ENCODE measurements at regions not wholly inside any gene's neighbourhood (a gene's known extent, or its start where the extent isn't known, plus 50 kb on each side); places are given as distances from the start of the nearest gene placed in this dataset.
"Not testable (repeated sequence)": the region's sequence is repeated elsewhere in the genome, so short reads cannot be mapped to it uniquely, and the experiment has no call there.

GRCh38 chr6:14417377-14417776, 299.8 kb downstream of the CD83 start:
- H3K4me3 ChIP-seq (ENCODE audit: insufficient read depth, low read depth, low read length), result no peak overlapping the region
- no peak for DNase-seq (ENCODE audit: low read depth)
- Mint-ChIP-seq H3K36me3 (ENCODE audit: low read depth, unreplicated experiment) (no peaks in the 10 kb centered on the region), H3K9me3 (ENCODE audit: unreplicated experiment) (peaks cover 1% of the 10 kb centered on the region), H3K27me3 (ENCODE audit: low read depth, unreplicated experiment) (no peaks in the 10 kb centered on the region), H3K4me1 (ENCODE audit: low read depth, unreplicated experiment) (no peaks in the 10 kb centered on the region), H3K27ac (ENCODE audit: unreplicated experiment) (no peak overlapping the region), H3K4me3 (ENCODE audit: unreplicated experiment) (no peak overlapping the region)
- no peak overlapping the region for H2AFZ ChIP-seq (ENCODE audit: low read depth, low read length)
- H3K4me1 ChIP-seq (ENCODE audit: insufficient read depth, low read length), result no peaks in the 10 kb centered on the region
- no peak overlapping the region for H3K4me2 ChIP-seq (ENCODE audit: low read length)
- no peak overlapping the region for H3K27ac ChIP-seq (ENCODE audit: low read depth, low read length)
- H3K36me3 ChIP-seq (ENCODE audit: insufficient read depth, low read length), result no peaks in the 10 kb centered on the region
- no peaks in the 10 kb centered on the region for H3K9me3 ChIP-seq (ENCODE audit: insufficient read depth, low read depth, low read length)
- no peaks in the 10 kb centered on the region for H3K27me3 ChIP-seq (ENCODE audit: insufficient read depth, low read length)
- TF ChIP-seq, protein P1, sequence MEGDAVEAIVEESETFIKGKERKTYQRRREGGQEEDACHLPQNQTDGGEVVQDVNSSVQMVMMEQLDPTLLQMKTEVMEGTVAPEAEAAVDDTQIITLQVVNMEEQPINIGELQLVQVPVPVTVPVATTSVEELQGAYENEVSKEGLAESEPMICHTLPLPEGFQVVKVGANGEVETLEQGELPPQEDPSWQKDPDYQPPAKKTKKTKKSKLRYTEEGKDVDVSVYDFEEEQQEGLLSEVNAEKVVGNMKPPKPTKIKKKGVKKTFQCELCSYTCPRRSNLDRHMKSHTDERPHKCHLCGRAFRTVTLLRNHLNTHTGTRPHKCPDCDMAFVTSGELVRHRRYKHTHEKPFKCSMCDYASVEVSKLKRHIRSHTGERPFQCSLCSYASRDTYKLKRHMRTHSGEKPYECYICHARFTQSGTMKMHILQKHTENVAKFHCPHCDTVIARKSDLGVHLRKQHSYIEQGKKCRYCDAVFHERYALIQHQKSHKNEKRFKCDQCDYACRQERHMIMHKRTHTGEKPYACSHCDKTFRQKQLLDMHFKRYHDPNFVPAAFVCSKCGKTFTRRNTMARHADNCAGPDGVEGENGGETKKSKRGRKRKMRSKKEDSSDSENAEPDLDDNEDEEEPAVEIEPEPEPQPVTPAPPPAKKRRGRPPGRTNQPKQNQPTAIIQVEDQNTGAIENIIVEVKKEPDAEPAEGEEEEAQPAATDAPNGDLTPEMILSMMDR (IDR thresholded peaks at IDR 0.05; ENCODE audit: insufficient read depth, low read depth, low read length), result no peak
- TF ChIP-seq EZH2 (IDR thresholded peaks at IDR 0.05; ENCODE audit: insufficient read depth, low read length), result no peak
- no peaks in the 10 kb centered on the region for H3K79me2 ChIP-seq (ENCODE audit: insufficient read depth, low read length)
- FAIRE-seq, result no peak
- no peak overlapping the region for H3K9ac ChIP-seq (ENCODE audit: low read length)
- no peaks in the 10 kb centered on the region for H4K20me1 ChIP-seq (ENCODE audit: insufficient read depth, low read length)

GRCh38 chr6:14419224-14419623, 301.7 kb downstream of the CD83 start:
- H3K9ac ChIP-seq (ENCODE audit: low read length); H3K36me3 ChIP-seq (ENCODE audit: insufficient read depth, low read length); DNase-seq (ENCODE audit: low read depth); H3K4me3 ChIP-seq (ENCODE audit: insufficient read depth, low read depth, low read length); FAIRE-seq; H3K4me1 ChIP-seq (ENCODE audit: insufficient read depth, low read length); H3K27ac ChIP-seq (ENCODE audit: low read depth, low read length); H3K9me3 Mint-ChIP-seq (ENCODE audit: unreplicated experiment); H4K20me1 ChIP-seq (ENCODE audit: insufficient read depth, low read length); H3K4me2 ChIP-seq (ENCODE audit: low read length); H3K27me3 Mint-ChIP-seq (ENCODE audit: low read depth, unreplicated experiment); H3K4me3 Mint-ChIP-seq (ENCODE audit: unreplicated experiment); H3K36me3 Mint-ChIP-seq (ENCODE audit: low read depth, unreplicated experiment); H3K79me2 ChIP-seq (ENCODE audit: insufficient read depth, low read length); H3K27me3 ChIP-seq (ENCODE audit: insufficient read depth, low read length); H3K9me3 ChIP-seq (ENCODE audit: insufficient read depth, low read depth, low read length); H3K27ac Mint-ChIP-seq (ENCODE audit: unreplicated experiment); H3K4me1 Mint-ChIP-seq (ENCODE audit: low read depth, unreplicated experiment); H2AFZ ChIP-seq (ENCODE audit: low read depth, low read length): not testable (repeated sequence)

DNA sequence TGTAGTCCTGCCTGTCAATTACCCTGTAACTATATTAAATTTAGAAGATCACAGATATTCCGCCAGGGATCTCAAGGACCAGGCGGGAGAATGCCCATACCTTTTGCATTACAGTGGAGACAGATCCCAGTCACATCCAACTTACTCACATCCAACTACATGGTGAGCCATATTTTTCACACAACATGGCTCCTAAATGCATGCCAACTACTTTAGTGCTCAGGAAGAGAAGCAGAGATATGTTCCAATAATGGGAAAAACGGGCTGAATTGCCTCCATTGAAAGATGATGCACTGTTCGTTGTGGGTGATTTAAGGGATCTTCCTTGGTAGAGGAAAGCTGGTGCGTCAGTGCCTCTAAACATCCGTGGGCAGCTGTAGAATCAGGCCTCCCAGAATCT, 304.5 kb downstream of the CD83 start:
- Mint-ChIP-seq H3K4me3 (ENCODE audit: unreplicated experiment) (no peak overlapping the region), H3K4me1 (ENCODE audit: low read depth, unreplicated experiment) (no peaks in the 10 kb centered on the region), H3K9me3 (ENCODE audit: unreplicated experiment) (peaks cover 1% of the 10 kb centered on the region), H3K36me3 (ENCODE audit: low read depth, unreplicated experiment) (no peaks in the 10 kb centered on the region), H3K27ac (ENCODE audit: unreplicated experiment) (no peak overlapping the region), H3K27me3 (ENCODE audit: low read depth, unreplicated experiment) (peaks cover 6% of the 10 kb centered on the region)
- DNase-seq (ENCODE audit: low read depth) (no peak), FAIRE-seq (no peak)
- Histone ChIP-seq H4K20me1 (ENCODE audit: insufficient read depth, low read length) (no peaks in the 10 kb centered on the region), H3K4me3 (ENCODE audit: insufficient read depth, low read depth, low read length) (no peak overlapping the region), H3K9me3 (ENCODE audit: insufficient read depth, low read depth, low read length) (no peaks in the 10 kb centered on the region), H3K4me2 (ENCODE audit: low read length) (no peak overlapping the region), H3K27me3 (ENCODE audit: insufficient read depth, low read length) (no peaks in the 10 kb centered on the region), H3K27ac (ENCODE audit: low read depth, low read length) (no peak overlapping the region), H3K9ac (ENCODE audit: low read length) (no peak overlapping the region), H3K36me3 (ENCODE audit: insufficient read depth, low read length) (no peaks in the 10 kb centered on the region), H2AFZ (ENCODE audit: low read depth, low read length) (no peak overlapping the region), H3K79me2 (ENCODE audit: insufficient read depth, low read length) (no peaks in the 10 kb centered on the region), H3K4me1 (ENCODE audit: insufficient read depth, low read length) (no peaks in the 10 kb centered on the region)
- no peak for TF ChIP-seq EZH2 (IDR thresholded peaks at IDR 0.05; ENCODE audit: insufficient read depth, low read length)
- TF ChIP-seq, protein P1 (IDR thresholded peaks at IDR 0.05; ENCODE audit: insufficient read depth, low read depth, low read length), result no peak
